HG03342 (cell line): ENCODE measurements at regions not wholly inside any gene's neighbourhood (a gene's known extent, or its start where the extent isn't known, plus 50 kb on each side); places are given as distances from the start of the nearest gene placed in this dataset.

Experiments used
- ATAC-seq: cut with Tn5 transposase; IDR thresholded peaks from one replicate; pipeline ENCODE4 v1.9.1; 2021; ENCODE audit warnings: mild to moderate bottlenecking, moderate library complexity; ENCODE audit not compliant: unreplicated experiment

GRCh38 chr14:76950055-76951020, 78.2 kb downstream of the IRF2BPL start:
- ATAC-seq, result no peak

DNA sequence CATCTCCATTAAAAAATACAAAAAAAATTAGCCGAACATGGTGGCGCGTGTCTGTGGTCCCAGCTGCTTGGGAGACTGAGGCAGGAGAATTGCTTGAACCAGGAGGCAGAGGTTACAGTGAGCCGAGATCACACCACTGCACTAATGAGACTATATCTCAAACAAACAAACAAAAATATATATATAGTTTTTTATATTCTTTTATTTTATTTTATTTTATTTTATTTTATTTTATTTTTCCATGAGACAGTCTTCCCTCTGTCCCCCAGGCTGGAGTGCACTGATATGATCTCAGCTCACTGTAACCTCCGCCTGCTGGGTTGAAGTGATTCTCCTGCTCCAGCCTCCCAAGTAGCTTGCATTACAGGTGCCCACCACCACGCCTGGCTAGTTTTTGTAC, 79.5 kb downstream of the IRF2BPL start:
- no peak for ATAC-seq

DNA sequence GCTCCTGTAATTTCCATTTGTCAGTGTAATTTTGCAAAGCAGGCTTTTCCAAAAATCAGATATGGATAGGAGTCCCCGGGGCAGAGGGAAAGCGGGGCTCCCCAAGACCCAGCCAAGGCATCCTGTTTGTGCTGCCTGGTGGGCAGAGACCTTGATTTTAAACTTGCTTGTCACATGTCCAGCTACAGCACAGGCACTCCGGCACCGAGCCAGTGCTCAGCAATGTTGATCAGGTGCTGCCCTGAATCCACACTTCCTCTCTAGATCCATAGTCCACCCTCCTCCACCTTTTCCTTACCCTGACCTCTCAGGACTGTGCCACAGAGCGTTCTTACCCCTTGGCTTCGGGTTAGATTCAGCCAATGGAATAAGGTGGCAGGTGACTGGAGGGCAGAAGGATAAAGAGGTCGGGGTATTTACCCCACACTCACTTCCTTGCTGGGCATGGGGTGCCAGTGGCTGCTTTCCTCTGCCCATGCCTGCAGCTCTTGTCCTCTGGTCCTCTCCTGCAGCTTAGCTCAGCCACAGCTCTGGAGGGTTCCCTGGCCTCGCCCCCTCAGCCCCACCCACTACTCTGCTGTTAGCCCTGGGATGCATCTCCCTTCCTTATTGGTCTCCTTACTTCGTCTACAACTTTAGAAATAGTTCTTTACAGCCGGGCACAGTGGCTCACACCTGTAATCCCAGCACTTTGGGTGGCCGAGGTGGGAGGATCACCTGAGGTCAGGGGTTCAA, 80.1 kb downstream of the IRF2BPL start:
- ATAC-seq, result no peak

GRCh38 chr14:76947838-76948184, 80.7 kb downstream of the IRF2BPL start:
- ATAC-seq, result no peak

- peak; percentile 84 for ATAC-seq
Observed at GRCh38 chr14:76947078-76947837, 81.2 kb downstream of the IRF2BPL start.

GRCh38 chr14:76946753-76947077, 81.8 kb downstream of the IRF2BPL start:
- no peak for ATAC-seq

DNA sequence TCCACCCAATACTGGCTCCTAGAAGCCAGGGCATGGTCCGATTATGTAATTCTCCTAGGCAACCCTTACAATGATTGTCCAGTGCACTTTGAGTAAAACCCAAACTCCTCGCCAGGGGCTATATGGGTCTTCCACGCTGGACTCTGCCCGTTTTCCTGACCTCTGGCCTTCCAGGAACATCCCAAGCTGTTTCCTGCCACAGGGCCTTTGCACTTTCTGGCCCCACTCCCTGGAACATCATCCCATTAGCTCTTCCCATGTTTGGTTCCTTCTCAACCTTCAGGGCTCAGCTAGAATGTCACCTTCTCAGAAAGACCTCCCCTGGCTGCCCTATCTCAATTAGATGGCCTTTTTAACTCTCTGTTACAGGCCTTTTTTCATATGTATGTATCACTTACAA, 85.4 kb downstream of the IRF2BPL start:
- no peak for ATAC-seq

DNA sequence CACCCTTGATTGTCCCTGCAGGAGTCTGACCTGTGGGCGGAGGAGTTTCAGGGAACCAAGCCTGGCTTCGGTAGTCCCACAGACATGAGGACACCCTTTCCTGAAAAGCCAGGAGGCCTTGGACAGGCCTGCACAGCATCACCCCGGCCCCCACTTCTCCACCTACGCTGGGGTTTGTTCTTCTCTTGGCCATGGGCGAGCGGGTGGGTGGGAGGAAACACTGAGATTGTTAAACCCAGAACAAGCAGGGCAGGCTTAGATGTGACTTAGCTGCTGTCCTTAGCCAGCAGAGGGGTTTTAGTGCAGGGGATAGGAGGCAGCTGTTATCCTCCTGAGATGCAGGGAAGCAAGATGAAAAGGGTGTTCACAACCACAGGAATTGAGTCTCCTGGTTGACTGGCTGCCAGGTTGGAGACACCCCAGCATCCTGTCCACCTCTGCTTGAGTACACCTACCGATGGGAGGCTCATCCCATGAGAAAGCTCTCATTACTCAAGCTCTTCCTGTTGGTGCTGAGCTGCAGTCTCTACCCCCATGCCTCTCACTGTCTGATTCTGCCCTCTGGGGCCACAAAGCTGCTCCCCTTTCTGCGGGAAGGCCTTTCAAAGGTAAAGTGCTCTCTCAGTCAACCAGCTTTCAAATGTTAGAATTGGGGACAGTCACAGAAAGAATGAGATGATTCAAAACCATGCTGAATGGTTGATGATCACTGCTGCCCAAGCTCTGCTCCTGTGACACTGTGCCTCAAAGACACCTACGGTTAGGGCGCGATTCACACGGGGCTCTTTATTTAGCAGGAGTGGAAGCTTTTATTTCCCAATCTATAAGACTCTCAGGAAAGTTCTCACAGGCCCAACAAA, 86.3 kb downstream of the IRF2BPL start:
- ATAC-seq, result no peak

DNA sequence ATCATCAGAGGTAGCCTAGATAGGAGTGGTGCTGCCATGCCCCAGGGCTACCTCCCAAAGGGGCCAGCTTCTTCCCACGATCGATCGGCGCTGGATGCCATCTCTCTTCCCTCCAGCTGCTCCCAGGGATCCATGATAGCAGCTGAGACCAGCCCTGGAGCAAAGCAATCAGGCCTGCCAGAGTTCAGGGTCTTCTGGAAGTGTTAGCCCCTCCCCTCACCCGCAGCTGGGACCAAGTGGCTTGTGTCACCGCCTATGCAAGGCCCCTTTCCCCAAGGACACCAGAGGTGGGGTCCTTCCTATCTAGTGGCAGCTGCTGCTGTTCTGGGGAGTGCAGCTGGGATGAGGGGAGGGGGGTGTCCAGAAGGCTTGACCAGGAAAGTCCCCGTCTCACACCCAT, 87.0 kb downstream of the IRF2BPL start:
- ATAC-seq, result no peak

DNA sequence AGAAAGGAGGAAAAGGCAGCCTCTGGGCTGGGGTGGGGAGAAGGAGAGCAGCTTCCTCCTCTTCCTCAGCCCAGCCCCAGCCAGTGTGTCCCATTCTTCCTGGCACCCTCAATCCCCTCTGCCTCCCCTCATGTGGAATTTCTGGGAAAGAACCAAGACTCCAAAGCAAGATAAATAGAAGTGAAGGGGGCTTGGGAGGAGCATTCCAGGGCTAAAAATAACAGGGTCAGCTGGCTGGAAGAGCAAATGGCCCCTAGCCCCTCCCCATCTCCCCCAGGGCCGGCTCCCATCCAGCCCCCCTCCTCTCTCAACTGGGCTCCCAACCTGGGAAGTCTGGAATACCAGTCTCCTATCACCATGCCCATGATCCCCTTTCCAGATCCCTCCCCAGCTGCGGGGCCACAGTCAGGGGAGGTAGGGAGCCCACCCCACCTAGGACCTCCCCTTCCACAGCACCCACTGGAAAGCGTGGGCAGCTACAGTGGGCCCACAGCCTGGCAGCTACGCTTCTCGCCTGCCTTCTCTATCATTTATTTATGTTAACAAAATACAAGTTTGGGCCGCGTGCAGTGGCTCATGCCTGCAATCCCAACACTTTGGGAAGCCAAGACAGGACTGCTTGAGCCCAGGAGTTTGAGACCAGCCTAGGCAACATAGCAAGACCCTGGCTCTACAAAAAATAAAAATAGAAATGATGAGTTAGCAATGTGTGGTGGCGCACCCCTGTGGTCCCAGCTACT, 88.3 kb downstream of the IRF2BPL start:
- ATAC-seq, result no peak

- no peak for ATAC-seq
Observed at GRCh38 chr14:76939015-76939742, 89.3 kb downstream of the IRF2BPL start.

DNA sequence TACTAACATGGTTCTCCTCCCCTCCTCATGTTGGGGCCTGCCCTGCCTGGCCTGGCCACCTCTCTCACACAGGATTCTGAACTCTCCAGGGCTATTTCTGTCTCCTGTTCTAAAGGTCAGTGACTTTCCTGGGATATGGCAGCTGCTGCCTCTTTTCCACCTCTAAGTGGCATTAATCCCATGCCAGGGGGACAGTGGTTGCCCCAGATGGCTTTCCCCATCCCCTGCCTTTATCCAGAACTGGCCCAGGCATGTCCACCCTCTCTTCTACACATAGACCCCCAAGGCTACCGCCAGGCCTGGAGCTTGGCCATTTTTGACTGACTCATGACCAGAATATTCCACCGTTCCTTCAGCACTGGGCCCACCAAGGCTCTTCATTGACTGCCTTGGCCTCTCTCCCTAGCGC, 90.4 kb downstream of the IRF2BPL start:
- no peak for ATAC-seq

GRCh38 chr14:76937181-76938091, 91.1 kb downstream of the IRF2BPL start:
- ATAC-seq, result no peak

- ATAC-seq, result no peak
Observed at GRCh38 chr14:76936483-76936882, 92.0 kb downstream of the IRF2BPL start.

DNA sequence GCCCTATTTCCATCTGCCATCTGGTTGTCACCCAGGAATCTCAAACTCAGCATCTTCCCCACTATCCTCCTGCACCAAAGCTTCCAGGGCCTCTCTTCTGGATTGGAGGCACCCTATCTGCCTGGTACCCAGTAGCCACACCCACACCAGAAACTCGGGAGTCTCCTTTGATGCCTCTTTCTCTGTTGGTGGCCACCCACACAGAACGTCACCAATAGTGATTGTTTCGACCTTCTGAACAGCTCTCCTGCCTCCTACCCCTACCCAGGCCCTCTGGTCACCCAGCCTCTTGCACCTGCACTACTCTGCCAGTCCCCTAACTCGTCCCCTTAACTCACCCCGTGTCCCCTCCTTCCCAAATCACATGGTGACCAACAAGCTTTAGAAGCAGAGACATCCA, 95.0 kb downstream of the IRF2BPL start:
- ATAC-seq, result no peak

DNA sequence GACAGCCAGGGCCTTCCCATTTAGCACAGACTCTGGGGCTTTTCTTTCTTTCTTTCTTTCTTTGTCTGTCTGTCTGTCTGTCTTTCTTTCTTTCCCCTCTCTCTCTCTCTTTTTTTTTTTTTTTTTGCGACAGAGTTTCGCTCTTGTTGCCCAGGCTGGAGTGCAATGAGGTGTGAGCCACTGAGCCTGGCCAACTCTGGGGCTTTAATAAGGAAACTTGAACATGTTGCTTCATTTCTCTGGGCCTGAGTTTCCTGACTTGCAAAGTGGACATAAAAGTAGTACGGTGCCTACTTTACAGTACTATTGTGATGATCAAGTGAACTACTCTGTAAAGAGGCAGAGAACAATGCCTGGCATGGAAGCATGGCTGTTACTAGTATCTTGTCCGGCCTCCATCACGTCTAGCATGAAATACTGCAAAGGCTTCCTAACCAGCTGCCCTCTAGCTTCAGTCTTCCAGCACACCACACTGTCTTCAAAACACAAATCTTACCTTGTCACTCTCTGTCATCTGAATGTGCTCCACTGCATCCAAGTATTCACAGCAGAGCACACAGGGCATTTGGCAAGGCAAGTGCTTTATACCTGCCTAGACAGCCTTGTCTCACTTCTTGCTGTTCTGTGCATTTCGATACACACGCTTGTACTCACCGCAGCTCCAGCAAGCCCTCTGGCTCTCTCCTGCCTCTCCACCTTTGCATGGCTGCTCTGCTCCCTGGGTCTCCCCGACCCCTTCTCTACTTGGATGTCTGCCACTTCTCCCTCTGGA, 96.7 kb downstream of the IRF2BPL start:
- ATAC-seq, result no peak

GRCh38 chr14:76930549-76930948, 98.0 kb downstream of the IRF2BPL start:
- no peak for ATAC-seq
